Activated naive CD8-positive, alpha-beta T cell (primary cell): ENCODE measurements at regions not wholly inside any gene's neighbourhood (a gene's known extent, or its start where the extent isn't known, plus 50 kb on each side); places are given as distances from the start of the nearest gene placed in this dataset.

Source experiments
- H3K27ac Mint-ChIP-seq: one replicate; pipeline ENCODE4 v1.8.0; 2021; ENCODE audit warnings: mixed read lengths
- H3K27me3 Mint-ChIP-seq: one replicate; pipeline ENCODE4 v1.8.0; 2021; ENCODE audit warnings: mixed read lengths
- H3K36me3 Mint-ChIP-seq: one replicate; pipeline ENCODE4 v1.8.0; 2021; ENCODE audit warnings: mixed read lengths
- H3K4me1 Mint-ChIP-seq: one replicate; pipeline ENCODE4 v1.8.0; 2021; ENCODE audit warnings: low read depth, mixed read lengths
- H3K4me3 Mint-ChIP-seq: one replicate; pipeline ENCODE4 v1.8.0; 2021; ENCODE audit warnings: mild to moderate bottlenecking, mixed read lengths
- H3K9me3 Mint-ChIP-seq: one replicate; pipeline ENCODE4 v1.8.0; 2021; ENCODE audit warnings: low read depth, mixed read lengths

DNA sequence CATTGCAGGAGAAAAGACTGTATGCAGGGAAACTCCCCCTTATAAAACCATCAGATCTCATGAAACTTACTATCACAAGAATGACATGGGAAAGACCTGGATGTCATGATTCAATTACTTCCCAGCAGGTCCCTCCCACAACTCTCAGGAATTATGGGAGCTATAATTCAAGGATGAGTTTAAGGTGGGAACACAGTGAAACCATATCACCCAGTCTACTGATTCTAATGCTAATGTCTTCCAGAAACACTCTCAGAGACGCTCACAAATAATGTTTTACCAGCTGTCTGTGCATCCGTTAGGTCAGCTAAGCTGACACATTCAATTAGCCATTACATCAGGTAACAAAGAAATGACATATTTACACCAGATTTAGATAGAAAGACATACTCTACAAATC lies 637.9 kb downstream of the NLGN4Y start:
- no peak overlapping the region for H3K4me3 Mint-ChIP-seq
- H3K27ac Mint-ChIP-seq = no peak overlapping the region
- H3K27me3 Mint-ChIP-seq = no peaks in the 10 kb centered on the region
- H3K36me3 Mint-ChIP-seq = no peaks in the 10 kb centered on the region
- H3K9me3 Mint-ChIP-seq = no peaks in the 10 kb centered on the region
- H3K4me1 Mint-ChIP-seq = no peaks in the 10 kb centered on the region

GRCh38 chrY:15179890-15180289 lies 655.6 kb downstream of the NLGN4Y start:
- H3K27me3 Mint-ChIP-seq = no peaks in the 10 kb centered on the region
- no peak overlapping the region for H3K4me3 Mint-ChIP-seq
- no peaks in the 10 kb centered on the region for H3K9me3 Mint-ChIP-seq
- no peak overlapping the region for H3K27ac Mint-ChIP-seq
- no peaks in the 10 kb centered on the region for H3K4me1 Mint-ChIP-seq
- H3K36me3 Mint-ChIP-seq = no peaks in the 10 kb centered on the region

DNA sequence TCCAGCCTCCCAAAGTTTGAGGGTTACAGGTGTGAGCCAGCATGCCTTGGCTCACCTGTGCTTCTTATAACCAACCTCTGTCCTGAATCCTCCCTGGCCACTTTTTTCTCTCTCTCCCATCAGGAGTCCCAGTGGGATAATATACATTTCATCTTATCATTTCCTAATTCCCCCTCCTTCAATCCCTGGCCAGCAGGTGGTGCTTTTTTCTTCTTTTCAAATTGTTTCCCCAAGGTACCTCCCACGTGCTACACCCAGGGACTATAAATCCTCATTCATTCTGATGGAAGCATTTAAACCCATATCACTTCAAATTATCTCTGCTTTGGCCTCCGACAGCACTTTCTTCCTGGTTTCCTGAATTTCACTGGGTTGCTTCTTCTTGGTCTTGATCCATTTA lies 704.7 kb downstream of the NLGN4Y start:
- H3K9me3 Mint-ChIP-seq = no peaks in the 10 kb centered on the region
- no peak overlapping the region for H3K27ac Mint-ChIP-seq
- no peak overlapping the region for H3K4me3 Mint-ChIP-seq
- H3K4me1 Mint-ChIP-seq = no peaks in the 10 kb centered on the region
- no peaks in the 10 kb centered on the region for H3K36me3 Mint-ChIP-seq
- peaks cover 5% of the 10 kb centered on the region for H3K27me3 Mint-ChIP-seq

DNA sequence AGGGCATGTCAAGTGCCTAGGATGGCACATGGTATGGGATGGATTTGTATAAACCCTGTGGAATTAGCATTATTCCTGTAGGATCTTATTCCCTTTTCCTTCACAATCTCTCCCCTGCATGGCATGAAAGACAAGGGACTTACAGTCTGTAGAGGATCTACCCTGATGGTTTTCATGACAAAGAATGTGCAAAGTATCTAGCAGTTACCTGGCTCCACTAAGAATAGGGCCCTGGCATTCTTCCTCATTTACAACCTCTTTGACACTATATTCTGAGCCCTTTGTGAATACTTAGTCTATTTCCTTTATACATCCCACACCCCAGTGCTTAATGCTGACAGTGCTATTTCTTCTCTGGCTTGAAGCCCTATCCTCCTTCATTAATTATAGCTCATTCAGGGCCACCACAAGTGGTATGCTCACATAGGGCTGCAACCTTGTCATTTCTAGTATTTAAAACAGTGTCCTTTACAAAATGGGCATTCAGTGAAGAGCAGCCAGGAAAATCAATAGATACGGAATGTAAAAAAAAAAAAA lies 715.3 kb downstream of the NLGN4Y start:
- Mint-ChIP-seq H3K4me1 (no peaks in the 10 kb centered on the region), H3K27me3 (no peaks in the 10 kb centered on the region), H3K27ac (no peak overlapping the region), H3K36me3 (no peaks in the 10 kb centered on the region), H3K9me3 (no peaks in the 10 kb centered on the region), H3K4me3 (no peak overlapping the region)

DNA sequence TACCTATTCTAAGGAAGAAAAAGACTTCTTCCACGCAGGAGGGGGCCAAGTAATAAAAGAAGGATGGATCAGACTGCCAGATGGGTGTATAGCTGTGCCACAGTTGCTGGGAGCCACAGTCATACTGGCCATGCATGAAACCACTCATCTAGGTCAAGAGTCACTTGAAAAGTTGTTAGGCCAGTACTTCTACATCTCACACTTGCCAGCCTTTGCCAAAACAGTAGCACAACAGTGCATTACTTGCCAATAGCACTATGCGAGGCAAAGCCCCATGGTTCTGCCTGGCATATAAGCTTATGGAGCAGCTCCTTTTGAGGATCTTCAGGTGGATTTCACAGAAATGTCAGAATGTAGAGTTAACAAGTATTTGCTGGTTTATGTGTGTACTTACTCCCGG lies 735.0 kb downstream of the NLGN4Y start:
- no peak overlapping the region for H3K27ac Mint-ChIP-seq
- H3K9me3 Mint-ChIP-seq = no peaks in the 10 kb centered on the region
- no peaks in the 10 kb centered on the region for H3K4me1 Mint-ChIP-seq
- no peaks in the 10 kb centered on the region for H3K36me3 Mint-ChIP-seq
- H3K27me3 Mint-ChIP-seq = no peaks in the 10 kb centered on the region
- no peak overlapping the region for H3K4me3 Mint-ChIP-seq

DNA sequence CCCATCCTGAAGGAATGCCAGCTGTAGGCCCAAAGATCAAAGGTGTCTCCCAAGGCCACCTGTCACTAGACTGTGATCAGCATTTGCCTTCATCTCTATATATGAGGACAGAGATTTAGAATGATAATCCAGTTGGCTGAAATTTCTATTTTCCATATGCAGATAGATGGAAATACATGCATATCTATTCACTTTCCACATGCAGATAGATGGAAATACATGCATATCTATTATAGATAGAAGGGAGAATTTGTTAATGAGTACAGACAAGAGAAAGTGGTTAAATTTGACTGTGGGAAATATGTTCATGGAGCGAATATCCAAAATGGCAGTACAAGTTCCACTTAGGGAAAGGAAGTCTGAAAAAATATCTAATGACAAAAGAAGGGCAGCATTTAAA lies 762.2 kb downstream of the NLGN4Y start:
- no peaks in the 10 kb centered on the region for H3K9me3 Mint-ChIP-seq
- H3K36me3 Mint-ChIP-seq = no peaks in the 10 kb centered on the region
- H3K4me1 Mint-ChIP-seq = no peaks in the 10 kb centered on the region
- H3K27me3 Mint-ChIP-seq = no peaks in the 10 kb centered on the region
- H3K27ac Mint-ChIP-seq = no peak overlapping the region
- no peak overlapping the region for H3K4me3 Mint-ChIP-seq

DNA sequence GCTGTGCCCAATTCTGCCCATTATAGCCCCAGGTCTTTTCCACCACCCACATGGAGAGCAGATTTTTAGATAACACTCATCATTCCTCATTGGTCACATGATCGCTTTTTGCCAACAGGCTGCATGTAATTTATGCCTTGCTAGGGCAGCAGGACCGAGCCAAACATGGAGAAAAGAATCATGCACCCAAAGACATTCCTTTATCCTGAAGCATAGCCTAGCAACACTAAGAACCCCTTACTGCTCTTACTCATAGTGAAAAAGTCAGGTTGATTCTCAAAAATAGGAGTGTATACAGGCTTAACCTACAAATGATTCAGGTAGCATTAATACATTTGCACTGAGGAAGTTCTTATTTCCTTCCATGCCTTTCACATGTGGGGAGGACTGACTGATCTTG lies 765.5 kb downstream of the NLGN4Y start:
- no peaks in the 10 kb centered on the region for H3K27me3 Mint-ChIP-seq
- H3K36me3 Mint-ChIP-seq = no peaks in the 10 kb centered on the region
- no peaks in the 10 kb centered on the region for H3K9me3 Mint-ChIP-seq
- H3K4me3 Mint-ChIP-seq = no peak overlapping the region
- H3K27ac Mint-ChIP-seq = no peak overlapping the region
- H3K4me1 Mint-ChIP-seq = no peaks in the 10 kb centered on the region

GRCh38 chrY:15292881-15293280 lies 768.6 kb downstream of the NLGN4Y start:
- Mint-ChIP-seq H3K9me3 (no peaks in the 10 kb centered on the region), H3K4me1 (no peaks in the 10 kb centered on the region), H3K36me3 (no peaks in the 10 kb centered on the region), H3K4me3 (no peak overlapping the region), H3K27ac (no peak overlapping the region), H3K27me3 (no peaks in the 10 kb centered on the region)

DNA sequence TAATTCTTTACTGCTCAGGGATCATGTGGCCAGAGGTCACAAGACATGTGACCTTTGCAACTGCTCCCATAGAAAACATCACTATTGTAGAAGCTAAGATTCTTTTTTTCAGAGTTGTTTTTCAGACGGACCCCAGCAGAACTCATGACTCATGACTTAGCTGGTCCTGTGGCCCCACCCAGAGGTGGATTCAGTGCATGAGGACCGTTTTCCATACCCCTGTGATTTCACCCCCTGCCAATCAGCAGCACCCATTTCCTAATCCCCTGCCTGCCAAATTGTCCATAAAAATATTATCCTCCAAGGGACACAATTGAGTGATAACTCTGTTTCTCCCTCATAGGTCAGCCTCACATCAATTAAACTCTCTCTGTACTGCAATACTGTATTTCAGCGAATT lies 777.5 kb downstream of the NLGN4Y start:
- no peak overlapping the region for H3K4me3 Mint-ChIP-seq
- no peaks in the 10 kb centered on the region for H3K27me3 Mint-ChIP-seq
- H3K36me3 Mint-ChIP-seq = no peaks in the 10 kb centered on the region
- no peak overlapping the region for H3K27ac Mint-ChIP-seq
- no peaks in the 10 kb centered on the region for H3K4me1 Mint-ChIP-seq
- no peaks in the 10 kb centered on the region for H3K9me3 Mint-ChIP-seq

GRCh38 chrY:15312166-15312565 lies 787.8 kb downstream of the NLGN4Y start:
- Mint-ChIP-seq H3K27me3 (no peaks in the 10 kb centered on the region), H3K9me3 (peaks cover 4% of the 10 kb centered on the region), H3K4me3 (no peak overlapping the region), H3K4me1 (no peaks in the 10 kb centered on the region), H3K27ac (no peak overlapping the region), H3K36me3 (no peaks in the 10 kb centered on the region)

DNA sequence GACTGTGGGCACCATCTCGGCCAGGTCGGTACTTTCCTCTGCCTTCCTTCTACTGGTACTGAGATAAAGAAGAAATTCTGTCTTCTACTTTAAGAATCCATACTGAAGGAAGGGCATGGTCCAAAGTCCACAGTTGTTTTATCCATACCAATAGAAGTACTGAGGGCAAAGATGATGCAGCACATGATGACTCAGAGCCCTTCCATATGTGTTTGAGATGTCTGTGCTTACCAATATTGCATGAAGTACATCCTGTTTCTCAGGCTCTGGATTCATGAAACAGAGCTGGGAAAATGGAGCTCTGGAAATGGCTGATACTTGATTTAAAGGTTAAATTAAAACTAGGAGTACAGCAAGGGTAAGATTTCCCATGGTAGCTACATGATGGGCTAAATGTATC lies 799.9 kb downstream of the NLGN4Y start:
- Mint-ChIP-seq H3K36me3 (no peaks in the 10 kb centered on the region), H3K4me1 (peaks cover 13% of the 10 kb centered on the region), H3K9me3 (no peaks in the 10 kb centered on the region), H3K27me3 (no peaks in the 10 kb centered on the region), H3K4me3 (no peak overlapping the region), H3K27ac (no peak overlapping the region)

DNA sequence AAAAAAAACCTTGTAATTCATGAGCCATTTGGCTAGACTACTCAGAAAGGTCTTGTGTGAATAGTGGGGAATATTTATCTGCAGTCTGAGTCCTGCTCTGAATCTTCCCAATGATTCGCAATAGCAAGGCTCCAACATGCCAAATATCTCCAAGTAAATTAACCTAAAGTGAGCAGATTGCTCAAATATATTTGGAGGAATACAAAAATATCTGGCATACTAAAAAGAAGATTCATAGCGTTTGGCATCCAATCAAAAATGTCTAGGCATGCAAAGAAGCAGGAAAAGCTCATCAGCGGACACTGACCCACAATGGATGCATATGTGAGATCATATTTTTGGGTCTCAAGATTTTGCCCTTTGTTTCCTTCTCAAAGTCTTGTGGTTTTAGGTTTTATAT lies 800.9 kb downstream of the NLGN4Y start:
- Mint-ChIP-seq H3K4me3 (no peak overlapping the region), H3K27ac (no peak overlapping the region), H3K9me3 (no peaks in the 10 kb centered on the region), H3K27me3 (no peaks in the 10 kb centered on the region), H3K4me1 (peaks cover 13% of the 10 kb centered on the region), H3K36me3 (no peaks in the 10 kb centered on the region)

GRCh38 chrY:15326673-15327072 lies 802.3 kb downstream of the NLGN4Y start:
- Mint-ChIP-seq H3K36me3 (no peaks in the 10 kb centered on the region), H3K27me3 (no peaks in the 10 kb centered on the region), H3K4me3 (peak overlapping the region; percentile 7), H3K27ac (no peak overlapping the region), H3K4me1 (peaks cover 13% of the 10 kb centered on the region), H3K9me3 (no peaks in the 10 kb centered on the region)

DNA sequence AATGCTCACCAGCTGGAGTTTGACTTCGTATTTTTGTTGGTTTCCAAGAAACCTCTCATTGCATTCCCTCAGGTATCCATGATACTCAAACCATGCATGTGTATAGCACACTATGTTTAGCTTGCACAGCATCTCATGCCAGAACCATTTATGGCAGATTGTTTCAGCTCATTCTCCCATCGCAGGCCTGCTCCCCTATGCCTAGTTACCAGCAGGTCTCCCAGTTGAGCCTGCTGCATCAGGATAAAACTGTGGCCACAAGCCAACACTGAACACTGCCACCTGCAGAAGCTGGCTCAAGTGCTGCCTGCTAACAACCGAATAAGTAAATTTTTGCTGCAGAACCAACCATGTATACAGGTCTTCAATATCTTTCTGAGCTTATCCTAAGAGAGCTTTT lies 804.5 kb downstream of the NLGN4Y start:
- Mint-ChIP-seq H3K4me3 (no peak overlapping the region), H3K4me1 (peaks cover 13% of the 10 kb centered on the region), H3K27ac (no peak overlapping the region), H3K27me3 (no peaks in the 10 kb centered on the region), H3K9me3 (no peaks in the 10 kb centered on the region), H3K36me3 (no peaks in the 10 kb centered on the region)

DNA sequence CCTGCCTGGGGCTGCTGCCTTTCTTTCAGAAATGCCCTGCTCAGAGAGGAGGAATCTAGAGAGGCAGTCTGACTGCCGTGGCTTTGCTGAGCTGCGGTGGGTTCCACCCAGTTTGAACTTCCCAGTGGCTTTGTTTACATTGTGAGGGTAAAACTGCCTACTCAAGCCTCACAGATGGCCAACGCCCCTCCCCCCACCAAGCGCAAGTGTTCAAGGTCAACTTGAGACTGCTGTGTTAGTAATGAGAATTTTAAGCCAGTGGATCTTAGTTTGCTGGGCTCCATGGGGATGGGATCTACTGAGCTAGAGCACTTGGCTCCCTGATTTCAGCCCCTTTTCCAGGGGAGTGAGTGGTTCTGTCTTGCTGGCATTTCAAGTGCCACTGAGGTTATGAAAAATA lies 819.2 kb downstream of the NLGN4Y start:
- no peaks in the 10 kb centered on the region for H3K27me3 Mint-ChIP-seq
- H3K27ac Mint-ChIP-seq = no peak overlapping the region

GRCh38 chrY:15345471-15346155 lies 821.3 kb downstream of the NLGN4Y start:
- Mint-ChIP-seq H3K4me1 (no peaks in the 10 kb centered on the region), H3K27ac (no peak overlapping the region), H3K36me3 (no peaks in the 10 kb centered on the region), H3K27me3 (no peaks in the 10 kb centered on the region), H3K9me3 (no peaks in the 10 kb centered on the region), H3K4me3 (no peak overlapping the region)

More for the DNA sequence above, 819.2 kb downstream of the NLGN4Y start:
- Mint-ChIP-seq H3K9me3 (no peaks in the 10 kb centered on the region), H3K4me1 (no peaks in the 10 kb centered on the region), H3K36me3 (no peaks in the 10 kb centered on the region), H3K4me3 (no peak overlapping the region)
